ENCODE measurements at regions not wholly inside any gene's neighbourhood (a gene's known extent, or its start where the extent isn't known, plus 50 kb on each side); places are given as distances from the start of the nearest gene placed in this dataset.

- Histone ChIP-seq H3K9me2 (replicated peaks; ENCODE audit: control insufficient read depth, low read length) (no peaks in the 10 kb centered on the region), H3K79me2 (ENCODE audit: control insufficient read depth, low read length) (no peaks in the 10 kb centered on the region), H3F3A (ENCODE audit: control insufficient read depth, insufficient read depth) (no peaks in the 10 kb centered on the region), H3K4me1 (ENCODE audit: control insufficient read depth, low read length) (no peaks in the 10 kb centered on the region), H4K20me1 (ENCODE audit: control insufficient read depth, insufficient read depth, low read depth, low read length) (no peaks in the 10 kb centered on the region), H3K9me3 (ENCODE audit: control insufficient read depth, insufficient read depth, low read length) (no peaks in the 10 kb centered on the region), H3K36me3 (ENCODE audit: control insufficient read depth, low read length) (no peaks in the 10 kb centered on the region), H3K4me3 (ENCODE audit: low read length) (no peak overlapping the region), H3K4me2 (ENCODE audit: low read length) (no peak overlapping the region), H3K27me3 (ENCODE audit: control insufficient read depth, low read length) (no peaks in the 10 kb centered on the region), H3K27ac (ENCODE audit: low read depth, low read length) (no peak overlapping the region)
- TF ChIP-seq EZH2phosphoT487 (IDR thresholded peaks at IDR 0.05; ENCODE audit: borderline replicate concordance, low read length) (no peak), CTCF (IDR thresholded peaks at IDR 0.05; ENCODE audit: low read depth, low read length, poor library complexity, severe bottlenecking) (no peak)
These were observed 680.8 kb downstream of the SI start for GRCh38 chr3:164397462-164397861.

- H3K4me1 ChIP-seq (ENCODE audit: control insufficient read depth, low read length): no peaks in the 10 kb centered on the region
- H3K79me2 ChIP-seq (ENCODE audit: control insufficient read depth, low read length): no peaks in the 10 kb centered on the region
- H3K4me2 ChIP-seq (ENCODE audit: low read length): no peak overlapping the region
- no peaks in the 10 kb centered on the region for H3K9me3 ChIP-seq (ENCODE audit: control insufficient read depth, insufficient read depth, low read length)
- H3K4me3 ChIP-seq (ENCODE audit: low read length): no peak overlapping the region
- no peaks in the 10 kb centered on the region for H3F3A ChIP-seq (ENCODE audit: control insufficient read depth, insufficient read depth)
- no peak for TF ChIP-seq CTCF (IDR thresholded peaks at IDR 0.05; ENCODE audit: low read depth, low read length, poor library complexity, severe bottlenecking)
- no peak for TF ChIP-seq EZH2phosphoT487 (IDR thresholded peaks at IDR 0.05; ENCODE audit: borderline replicate concordance, low read length)
- no peaks in the 10 kb centered on the region for H3K9me2 ChIP-seq (replicated peaks; ENCODE audit: control insufficient read depth, low read length)
- no peak overlapping the region for H3K27ac ChIP-seq (ENCODE audit: low read depth, low read length)
- H3K27me3 ChIP-seq (ENCODE audit: control insufficient read depth, low read length): no peaks in the 10 kb centered on the region
- no peaks in the 10 kb centered on the region for H3K36me3 ChIP-seq (ENCODE audit: control insufficient read depth, low read length)
- H4K20me1 ChIP-seq (ENCODE audit: control insufficient read depth, insufficient read depth, low read depth, low read length): no peaks in the 10 kb centered on the region
These were observed 685.1 kb downstream of the SI start for GRCh38 chr3:164393171-164393570.

GRCh38 chr3:164390046-164390445, 688.2 kb downstream of the SI start:
- Histone ChIP-seq H3K4me3 (ENCODE audit: low read length) (no peak overlapping the region), H3K4me1 (ENCODE audit: control insufficient read depth, low read length) (no peaks in the 10 kb centered on the region), H4K20me1 (ENCODE audit: control insufficient read depth, insufficient read depth, low read depth, low read length) (no peaks in the 10 kb centered on the region)

More at GRCh38 chr3:164390046-164390445, 688.2 kb downstream of the SI start:
- Histone ChIP-seq H3F3A (ENCODE audit: control insufficient read depth, insufficient read depth) (no peaks in the 10 kb centered on the region), H3K9me3 (ENCODE audit: control insufficient read depth, insufficient read depth, low read length) (no peaks in the 10 kb centered on the region), H3K79me2 (ENCODE audit: control insufficient read depth, low read length) (no peaks in the 10 kb centered on the region), H3K27me3 (ENCODE audit: control insufficient read depth, low read length) (no peaks in the 10 kb centered on the region), H3K9me2 (replicated peaks; ENCODE audit: control insufficient read depth, low read length) (no peaks in the 10 kb centered on the region), H3K4me2 (ENCODE audit: low read length) (no peak overlapping the region), H3K27ac (ENCODE audit: low read depth, low read length) (no peak overlapping the region), H3K36me3 (ENCODE audit: control insufficient read depth, low read length) (no peaks in the 10 kb centered on the region)
- peak; percentile 38 for TF ChIP-seq CTCF (IDR thresholded peaks at IDR 0.05; ENCODE audit: low read depth, low read length, poor library complexity, severe bottlenecking)
- no peak for TF ChIP-seq EZH2phosphoT487 (IDR thresholded peaks at IDR 0.05; ENCODE audit: borderline replicate concordance, low read length)

Data from DOHH2 (cell line).